SK-N-SH treated with all-trans-retinoic acid at 6 μM for 48 hours (cell line): ENCODE measurements at regions not wholly inside any gene's neighbourhood (a gene's known extent, or its start where the extent isn't known, plus 50 kb on each side); places are given as distances from the start of the nearest gene placed in this dataset.

Source experiments
- CSDC2 ChIP-seq: fragments of 250-450 bp; sonication (Bioruptor Pico); IDR thresholded peaks from 2 replicates; pipeline ENCODE4 v1.5.0; 2020; ENCODE audit warnings: mild to moderate bottlenecking, moderate library complexity
- ESRRG ChIP-seq: fragments of 250-450 bp; sonication (Bioruptor Pico); IDR thresholded peaks from 2 replicates; pipeline ENCODE4 v1.6.1; 2021; ENCODE audit warnings: mild to moderate bottlenecking
- GLIS3 ChIP-seq: fragments of 250-450 bp; sonication (Bioruptor Pico); IDR thresholded peaks from 2 replicates; pipeline ENCODE4 v1.5.0; 2020; ENCODE audit warnings: mild to moderate bottlenecking, moderate library complexity
- ISL1 ChIP-seq: fragments of 250-450 bp; sonication (Bioruptor Pico); IDR thresholded peaks from 2 replicates; pipeline ENCODE4 v2.1.2; 2022; ENCODE audit warnings: mild to moderate bottlenecking, moderate library complexity
- PATZ1 ChIP-seq: fragments of 250-450 bp; sonication (Bioruptor Pico); IDR thresholded peaks from 2 replicates; pipeline ENCODE4 v1.8.0; 2020; ENCODE audit warnings: mild to moderate bottlenecking, moderate library complexity, borderline replicate concordance
- SNAI2 ChIP-seq: fragments of 250-450 bp; sonication (Bioruptor Pico); IDR thresholded peaks from 2 replicates; pipeline ENCODE4 v1.5.0; 2020; ENCODE audit warnings: mild to moderate bottlenecking, moderate library complexity
- TOX ChIP-seq: fragments of 250-450 bp; sonication (Bioruptor Pico); IDR thresholded peaks from 2 replicates; pipeline ENCODE4 v1.8.0; 2021; ENCODE audit warnings: mild to moderate bottlenecking, moderate library complexity, borderline replicate concordance
- ZC3H10 ChIP-seq: fragments of 250-450 bp; sonication (Bioruptor Pico); IDR thresholded peaks from 2 replicates; pipeline ENCODE4 v1.5.1; 2021; ENCODE audit warnings: mild to moderate bottlenecking, moderate library complexity
- ZFP3 ChIP-seq: fragments of 250-450 bp; sonication (Bioruptor Pico); IDR thresholded peaks from 2 replicates; pipeline ENCODE4 v1.5.0; 2020; ENCODE audit warnings: mild to moderate bottlenecking, moderate library complexity
- ZFP30 ChIP-seq: fragments of 450-650 bp; formaldehyde crosslinking; IDR thresholded peaks from 2 replicates; pipeline ENCODE4 v1.5.0; 2022; ENCODE audit warnings: mild to moderate bottlenecking, moderate library complexity

DNA sequence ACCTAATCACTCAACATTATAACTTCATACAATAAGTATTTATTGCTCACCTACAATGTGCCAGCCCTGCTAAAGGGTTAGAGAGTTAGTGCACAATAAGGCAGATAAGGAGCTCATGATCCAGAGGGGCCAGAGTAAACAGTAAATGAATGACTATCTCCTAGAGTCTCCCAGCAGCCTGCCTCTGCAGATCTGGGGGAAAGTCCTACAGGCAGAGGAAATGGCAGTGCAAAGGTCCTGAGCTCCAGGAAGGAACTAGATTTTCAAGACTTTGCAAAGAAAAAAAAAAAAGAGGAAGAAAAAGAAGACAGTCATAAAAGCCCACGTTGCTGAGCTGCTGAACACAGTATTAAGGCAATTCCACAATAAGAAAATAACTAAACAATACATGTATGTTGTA is 160.1 kb downstream of the SIM1 start:
- no peak for TF ChIP-seq SNAI2
- no peak for TF ChIP-seq ZC3H10 (CRISPR knock-in tag)
- no peak for TF ChIP-seq TOX (CRISPR knock-in tag)
- TF ChIP-seq ZFP3: no peak
- no peak for TF ChIP-seq PATZ1 (CRISPR knock-in tag)
- no peak for TF ChIP-seq ISL1
- TF ChIP-seq CSDC2 (CRISPR knock-in tag): no peak
- TF ChIP-seq ZFP30 (CRISPR knock-in tag): no peak
- no peak for TF ChIP-seq GLIS3 (CRISPR knock-in tag)
- TF ChIP-seq ESRRG (CRISPR knock-in tag): no peak
